SIG-M5 (cell line): ENCODE measurements at regions not wholly inside any gene's neighbourhood (a gene's known extent, or its start where the extent isn't known, plus 50 kb on each side); places are given as distances from the start of the nearest gene placed in this dataset.
"Not testable (repeated sequence)": the region's sequence is repeated elsewhere in the genome, so short reads cannot be mapped to it uniquely, and the experiment has no call there.

ENCODE experiments used
- DNase-seq: peaks from one replicate; lab custom pipeline; 2025; lab: John Stamatoyannopoulos, UW

DNA sequence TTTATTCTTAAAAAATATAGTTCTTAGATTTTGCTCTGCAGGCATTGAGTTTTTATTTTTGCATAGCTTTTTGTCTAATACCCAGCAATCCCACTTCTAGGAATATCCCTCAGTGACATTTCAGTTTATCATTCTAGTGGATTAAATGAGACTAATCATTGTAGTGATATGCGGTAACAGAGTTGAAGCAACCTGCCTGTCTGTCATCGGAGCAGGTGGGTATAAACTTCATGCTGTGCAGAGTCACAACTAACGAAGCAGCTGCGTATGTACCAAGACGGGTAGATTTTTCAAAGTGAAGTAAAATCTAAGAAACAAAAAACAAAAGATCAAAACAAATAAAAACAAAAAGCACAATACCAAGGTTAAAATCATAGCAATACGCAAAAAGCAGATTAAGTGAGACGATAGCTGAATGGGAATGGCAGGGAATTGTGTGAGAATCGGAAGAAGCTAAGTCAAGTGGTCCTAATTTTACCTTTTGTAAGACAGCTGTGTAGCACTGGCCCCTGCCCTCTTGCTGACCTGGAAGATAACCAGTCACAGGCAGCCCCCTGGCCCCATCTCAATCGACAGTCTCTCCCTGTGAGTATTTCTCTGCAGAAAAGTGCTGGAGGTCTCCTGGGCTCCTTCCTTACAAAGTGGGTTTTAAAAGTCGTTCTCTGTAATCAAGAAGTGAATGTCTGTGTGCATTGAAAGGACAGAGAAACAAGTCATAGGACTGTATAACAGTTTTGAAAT, 169.2 kb downstream of the OR2B2 start:
- DNase-seq = no peak

DNA sequence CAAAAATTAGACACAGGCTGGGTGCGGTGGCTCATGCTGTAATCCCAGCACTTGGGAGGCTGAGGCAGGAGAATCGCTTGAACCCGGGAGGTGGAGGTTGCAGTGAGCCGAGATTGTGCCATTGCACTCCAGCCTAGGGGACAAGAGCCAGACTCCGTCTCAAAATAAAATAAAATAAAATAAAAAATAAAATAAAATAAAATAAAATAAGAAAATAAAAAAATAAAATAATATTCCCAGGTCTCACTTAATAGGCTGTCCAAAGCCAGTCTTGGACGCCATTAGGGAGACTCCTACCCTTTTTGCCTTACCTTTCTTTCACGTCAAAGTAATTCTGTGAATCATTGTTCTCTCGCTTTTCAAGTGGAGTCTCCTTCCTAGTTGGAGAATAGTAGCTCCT, 172.3 kb downstream of the OR2B2 start:
- DNase-seq = not testable (repeated sequence)

DNA sequence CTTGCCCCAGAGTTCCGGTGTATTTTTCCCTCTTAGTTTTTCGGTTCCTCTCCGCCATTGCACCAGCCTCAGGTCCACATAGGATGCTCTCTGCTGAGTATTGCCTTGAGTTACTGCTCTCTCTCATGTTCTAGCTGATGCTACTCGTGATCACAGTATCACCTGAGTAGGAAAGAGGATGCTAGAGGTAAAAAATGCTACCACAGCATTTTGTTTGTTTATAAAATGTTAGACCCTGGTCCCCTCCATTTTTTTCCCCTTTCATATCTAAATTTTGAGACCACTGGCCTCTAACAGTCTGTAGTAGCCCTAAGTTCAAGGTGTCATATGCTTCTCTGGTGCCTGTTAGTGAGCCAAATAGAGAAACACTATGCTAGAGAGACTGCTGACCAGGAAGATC, 175.5 kb downstream of the OR2B2 start:
- no peak for DNase-seq

DNA sequence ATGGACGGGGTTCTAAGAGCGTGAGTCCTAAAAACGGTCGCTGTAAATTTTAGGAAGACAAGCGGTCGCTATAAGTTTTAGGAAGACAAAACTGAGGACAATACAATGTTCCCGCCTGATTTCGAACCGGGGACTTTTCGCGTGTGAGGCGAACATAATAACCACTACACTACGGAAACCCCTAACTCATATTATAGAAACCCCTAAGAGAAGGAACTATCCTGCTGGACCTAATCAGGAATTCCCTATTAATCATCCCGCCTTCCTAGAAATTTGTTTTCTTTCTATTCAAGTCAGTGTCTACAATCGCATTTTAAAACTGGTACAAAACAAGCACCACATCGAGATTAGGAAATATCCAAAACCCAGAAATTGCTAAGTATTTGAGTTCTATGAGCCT, 183.8 kb downstream of the OR2B2 start:
- no peak for DNase-seq

DNA sequence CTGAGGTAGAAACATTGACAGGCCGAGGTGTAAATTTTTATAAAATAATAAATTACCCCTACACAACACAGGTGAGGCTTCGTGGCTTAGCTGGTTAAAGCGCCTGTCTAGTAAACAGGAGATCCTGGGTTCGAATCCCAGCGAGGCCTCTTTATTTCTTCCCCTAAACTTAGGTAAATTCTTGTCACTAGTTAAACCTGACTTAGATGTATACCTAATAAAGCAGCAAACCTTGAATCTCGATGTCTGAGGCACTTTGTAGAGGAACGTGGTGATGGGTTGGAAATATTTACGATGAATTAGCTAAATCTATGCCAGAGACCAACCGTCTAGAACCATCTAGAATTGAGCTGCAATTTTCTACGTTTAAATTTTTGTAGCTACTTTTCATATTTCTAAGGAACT, 185.6 kb downstream of the OR2B2 start:
- no peak for DNase-seq

DNA sequence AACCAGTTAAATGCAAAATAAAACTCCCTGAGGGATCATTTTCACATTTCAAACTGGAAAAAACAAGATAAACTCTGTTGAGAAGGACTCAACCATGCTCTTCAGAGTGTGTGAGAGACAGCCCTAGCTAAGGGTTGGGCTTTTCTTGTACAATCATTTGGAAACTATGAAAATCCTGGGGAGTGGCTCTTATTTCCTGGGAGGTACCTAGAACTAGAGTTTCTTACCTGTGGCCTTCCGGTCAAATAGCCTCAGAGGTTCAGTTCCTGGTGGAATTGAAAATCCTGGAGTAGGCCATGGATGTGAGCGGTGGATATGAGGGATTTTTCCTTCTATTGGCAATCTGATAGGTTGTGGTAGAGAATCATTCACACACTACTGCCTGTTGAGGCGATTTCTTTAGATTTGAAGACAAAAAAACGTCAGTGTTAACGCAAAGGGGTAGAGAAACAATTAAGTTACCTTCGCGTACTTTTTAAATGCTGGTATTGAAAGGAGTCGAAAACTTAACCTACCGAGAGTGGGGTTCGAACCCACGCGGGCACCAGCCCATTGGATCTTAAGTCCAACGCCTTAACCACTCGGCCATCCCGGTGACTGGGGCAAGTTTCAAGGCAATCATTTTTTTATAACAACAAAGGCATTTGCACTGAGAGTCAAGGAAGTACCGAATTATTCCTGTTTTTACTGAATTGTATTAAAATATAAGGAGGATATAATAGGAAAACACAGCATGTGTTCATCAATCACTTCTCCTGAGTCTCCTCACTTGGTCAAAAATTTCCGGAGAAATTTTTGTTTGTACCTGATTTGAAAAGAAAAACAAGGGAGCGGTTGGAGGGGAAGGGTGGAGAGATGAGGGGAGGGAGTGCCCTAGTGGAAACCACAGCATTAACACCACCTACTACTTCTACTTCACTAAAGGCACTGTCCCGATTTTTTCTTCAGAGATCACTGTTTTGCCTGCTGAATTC, 191.3 kb downstream of the OR2B2 start:
- DNase-seq = no peak

DNA sequence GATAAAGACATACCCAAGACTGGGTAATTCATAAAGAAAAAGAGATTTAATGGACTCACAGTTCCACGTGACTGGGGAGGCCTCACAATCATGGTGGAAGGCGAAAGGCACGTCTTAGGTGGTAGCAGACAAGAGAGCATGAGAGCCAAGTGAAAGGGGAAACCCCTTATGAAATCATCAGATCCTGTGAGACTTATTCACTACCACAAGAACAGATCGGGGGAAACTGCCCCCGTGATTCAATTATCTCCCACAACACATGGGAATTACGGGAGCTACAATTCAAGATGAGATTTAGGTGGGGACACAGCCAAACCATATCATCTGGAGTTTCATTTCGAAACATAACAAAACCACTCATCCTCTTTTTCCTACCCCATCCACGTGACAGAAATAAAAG, 193.2 kb downstream of the OR2B2 start:
- DNase-seq = not testable (repeated sequence)

DNA sequence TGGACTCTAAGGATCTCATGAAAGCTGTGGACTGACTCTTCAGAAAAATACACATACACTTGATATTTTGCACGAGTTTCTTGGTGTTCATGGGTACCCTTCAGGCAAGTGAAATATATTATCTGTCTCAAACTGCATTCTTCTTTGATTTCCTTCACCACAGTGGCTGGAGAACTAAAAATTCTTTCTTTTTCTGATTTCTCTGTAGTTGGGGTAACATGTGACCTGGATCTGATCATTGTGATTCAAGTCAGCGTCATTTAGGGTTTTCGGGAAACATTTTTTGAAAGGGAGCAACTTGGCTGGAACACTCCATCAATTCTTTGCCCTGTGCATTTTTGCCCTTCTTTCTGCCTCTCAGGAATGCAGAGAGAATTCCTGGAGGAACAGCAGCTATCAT, 205.8 kb downstream of the OR2B2 start:
- DNase-seq = no peak

DNA sequence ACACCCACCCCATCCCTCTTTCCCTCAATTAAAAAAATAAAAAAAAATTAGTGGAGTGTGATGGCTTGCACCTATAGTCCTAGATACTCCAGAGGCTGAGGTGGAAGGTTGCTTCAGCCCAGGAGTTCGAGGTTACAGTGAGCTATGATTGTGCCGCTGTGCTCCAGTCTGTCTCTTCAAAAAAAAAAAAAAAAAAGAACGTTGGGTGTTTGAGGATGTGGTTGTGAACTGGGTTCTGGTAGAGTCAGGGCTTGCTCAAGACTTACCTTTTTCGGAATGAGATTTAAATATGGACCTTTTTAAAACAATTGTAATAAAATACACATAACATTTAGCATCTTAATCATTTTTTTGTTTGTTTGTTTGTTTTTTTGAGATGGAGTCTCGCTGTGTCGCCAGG, 211.9 kb downstream of the OR2B2 start:
- DNase-seq = no peak

DNA sequence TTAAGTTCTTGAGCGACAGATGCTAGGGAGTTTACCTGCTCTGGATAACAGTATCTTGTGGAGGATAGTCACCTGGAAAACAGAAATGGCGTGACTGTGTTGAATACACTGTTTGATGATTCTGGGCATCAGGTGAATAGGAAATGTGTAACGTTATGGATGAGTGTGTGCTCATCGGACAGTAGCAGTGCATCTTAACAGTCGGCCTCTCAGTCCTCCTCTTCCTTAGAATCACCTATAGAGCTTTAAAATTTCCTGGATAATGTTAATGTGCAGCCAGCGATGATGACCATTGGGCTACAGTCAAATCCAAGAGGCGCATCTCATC, 217.7 kb downstream of the OR2B2 start:
- DNase-seq = no peak

DNA sequence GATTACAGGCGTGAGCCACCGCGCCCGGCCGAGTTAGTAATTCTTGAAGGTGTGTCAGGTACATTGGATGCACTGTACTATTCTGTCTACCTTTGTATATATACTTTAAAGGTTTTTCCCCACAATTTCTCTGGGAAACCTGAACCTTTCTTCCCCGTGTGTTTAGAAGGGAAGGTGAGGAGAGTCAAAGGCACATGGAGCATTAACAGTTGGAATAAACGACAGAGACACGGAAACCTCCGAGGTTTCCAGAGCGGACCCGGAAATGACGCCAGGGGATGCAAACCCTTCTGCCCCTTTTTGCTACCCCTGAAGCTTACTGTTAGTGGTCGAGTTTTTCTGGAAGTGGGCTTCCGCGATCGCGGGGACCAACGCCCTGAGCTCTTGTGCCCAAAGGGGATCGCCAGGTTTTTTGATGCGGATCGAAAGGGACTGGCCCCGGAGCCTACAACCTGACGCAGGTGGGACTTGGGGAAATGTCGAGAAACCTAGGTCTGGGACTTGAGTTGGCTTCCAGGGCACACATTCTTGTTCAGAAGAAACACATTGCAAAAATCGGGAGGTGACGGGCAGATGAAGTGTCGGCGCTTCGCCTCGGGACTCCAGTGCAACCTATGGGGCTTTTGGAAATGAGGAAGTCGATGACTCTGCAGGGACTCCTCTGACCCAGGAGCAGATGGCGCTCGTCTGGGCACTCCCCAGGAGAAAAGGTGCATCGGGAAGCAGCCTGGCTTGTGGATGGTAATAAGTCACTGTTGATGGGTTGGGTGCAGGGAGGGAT, 218.2 kb downstream of the OR2B2 start:
- DNase-seq = no peak

DNA sequence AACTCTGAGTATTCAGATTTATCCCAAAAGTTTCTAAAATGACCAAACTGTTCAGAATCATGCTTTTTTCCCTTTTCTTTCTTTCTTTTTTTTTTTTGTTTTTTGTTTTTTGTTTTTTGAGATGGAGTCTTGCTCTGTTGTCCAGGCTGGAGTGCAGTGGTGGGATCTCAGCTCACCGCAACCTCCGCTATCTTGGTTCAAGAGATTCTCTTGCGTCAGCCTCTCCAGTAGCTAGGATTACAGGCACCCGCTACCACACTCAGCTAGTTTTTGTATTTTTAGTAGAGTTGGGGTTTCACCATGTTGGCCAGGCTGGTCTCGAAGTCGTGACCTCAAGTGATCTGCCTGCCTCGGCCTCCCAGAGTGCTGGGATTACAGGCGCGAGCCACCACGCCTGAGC, 219.2 kb upstream of the ZNF184 start:
- not testable (repeated sequence) for DNase-seq

DNA sequence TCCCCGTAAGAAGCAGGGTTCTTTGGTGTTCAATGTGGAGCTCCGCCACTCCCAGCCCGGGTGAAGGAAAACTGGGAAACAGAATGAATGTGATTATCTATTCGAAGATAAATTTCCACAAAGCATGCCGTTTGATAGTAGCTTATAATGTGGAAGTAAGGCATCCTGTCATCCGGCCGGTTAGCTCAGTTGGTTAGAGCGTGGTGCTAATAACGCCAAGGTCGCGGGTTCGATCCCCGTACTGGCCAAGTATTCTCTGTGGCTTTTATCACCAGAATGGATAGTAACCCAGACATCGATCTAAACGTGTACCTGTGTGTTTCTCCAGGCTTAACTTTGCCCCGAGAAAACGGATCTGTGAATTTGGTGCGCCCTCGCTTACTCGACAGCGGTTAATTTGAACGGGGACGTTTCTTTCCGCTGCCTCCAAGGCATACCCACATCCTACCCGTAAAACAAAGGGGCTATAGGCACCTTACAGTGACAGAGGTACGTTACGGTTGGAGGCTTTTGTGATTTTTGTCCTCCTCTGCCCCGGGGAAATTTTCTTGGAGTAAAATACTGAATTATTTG, 215.2 kb upstream of the ZNF184 start:
- DNase-seq = peak; percentile 58

DNA sequence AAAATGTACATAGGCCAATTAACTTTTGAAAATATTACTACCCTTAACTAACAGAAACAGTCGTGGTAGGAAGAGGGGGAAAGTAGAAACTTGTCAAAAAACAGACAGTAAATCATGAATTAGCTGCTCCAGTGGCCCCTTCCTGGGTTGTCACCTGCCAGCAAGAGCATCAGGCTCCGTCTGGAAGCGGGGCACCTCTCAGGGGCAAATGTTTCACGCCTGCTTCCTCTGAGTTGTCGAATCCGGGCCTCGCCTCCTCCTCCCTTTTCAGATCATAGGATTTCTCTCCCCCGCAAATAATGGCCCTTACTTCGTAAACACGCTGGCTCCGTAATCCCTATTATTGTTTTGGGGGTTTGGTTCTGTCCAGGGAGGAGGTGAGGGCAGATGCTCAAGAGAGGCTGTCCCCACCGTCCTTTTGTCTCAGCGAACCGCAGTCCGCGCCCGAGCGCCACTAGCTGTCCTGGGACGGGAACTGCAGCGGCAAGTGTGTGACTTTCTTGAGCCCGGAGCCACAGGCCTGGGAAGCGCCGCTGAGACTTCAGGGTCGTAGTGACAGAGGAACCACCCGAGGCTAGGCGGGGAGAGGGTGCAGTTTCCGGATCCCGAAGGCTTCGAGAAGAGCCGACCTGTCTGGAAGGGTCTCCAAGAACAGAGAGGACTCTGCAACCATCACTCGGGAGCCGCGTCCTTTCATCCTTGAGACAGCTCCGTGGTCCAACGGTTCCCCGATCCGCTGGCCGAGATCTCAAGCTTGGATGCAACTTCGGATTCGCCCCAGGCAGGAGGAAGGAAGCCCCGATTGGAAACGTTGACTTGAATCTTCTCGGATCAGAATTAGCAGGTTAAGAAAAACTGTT, 214.5 kb upstream of the ZNF184 start:
- DNase-seq = peak; percentile 53

DNA sequence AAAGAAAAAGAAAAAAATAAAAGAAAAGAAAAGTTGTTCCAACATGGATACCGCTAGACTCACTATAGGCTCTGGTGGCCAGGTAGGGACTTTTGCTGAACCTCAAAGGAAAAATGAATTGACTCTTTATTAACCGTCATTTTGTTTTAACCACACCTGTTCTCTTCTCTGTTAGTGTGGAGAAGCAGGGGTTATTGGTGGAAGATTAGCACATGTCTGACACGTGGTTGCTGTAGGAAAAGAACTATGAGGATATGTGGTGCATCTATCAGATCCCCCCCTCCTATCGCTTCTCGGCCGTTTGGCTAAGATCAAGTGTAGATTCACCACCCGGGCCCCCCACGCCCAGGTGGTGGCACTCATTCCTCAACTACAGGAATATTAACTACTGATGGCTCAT, 212.4 kb upstream of the ZNF184 start:
- DNase-seq = no peak

DNA sequence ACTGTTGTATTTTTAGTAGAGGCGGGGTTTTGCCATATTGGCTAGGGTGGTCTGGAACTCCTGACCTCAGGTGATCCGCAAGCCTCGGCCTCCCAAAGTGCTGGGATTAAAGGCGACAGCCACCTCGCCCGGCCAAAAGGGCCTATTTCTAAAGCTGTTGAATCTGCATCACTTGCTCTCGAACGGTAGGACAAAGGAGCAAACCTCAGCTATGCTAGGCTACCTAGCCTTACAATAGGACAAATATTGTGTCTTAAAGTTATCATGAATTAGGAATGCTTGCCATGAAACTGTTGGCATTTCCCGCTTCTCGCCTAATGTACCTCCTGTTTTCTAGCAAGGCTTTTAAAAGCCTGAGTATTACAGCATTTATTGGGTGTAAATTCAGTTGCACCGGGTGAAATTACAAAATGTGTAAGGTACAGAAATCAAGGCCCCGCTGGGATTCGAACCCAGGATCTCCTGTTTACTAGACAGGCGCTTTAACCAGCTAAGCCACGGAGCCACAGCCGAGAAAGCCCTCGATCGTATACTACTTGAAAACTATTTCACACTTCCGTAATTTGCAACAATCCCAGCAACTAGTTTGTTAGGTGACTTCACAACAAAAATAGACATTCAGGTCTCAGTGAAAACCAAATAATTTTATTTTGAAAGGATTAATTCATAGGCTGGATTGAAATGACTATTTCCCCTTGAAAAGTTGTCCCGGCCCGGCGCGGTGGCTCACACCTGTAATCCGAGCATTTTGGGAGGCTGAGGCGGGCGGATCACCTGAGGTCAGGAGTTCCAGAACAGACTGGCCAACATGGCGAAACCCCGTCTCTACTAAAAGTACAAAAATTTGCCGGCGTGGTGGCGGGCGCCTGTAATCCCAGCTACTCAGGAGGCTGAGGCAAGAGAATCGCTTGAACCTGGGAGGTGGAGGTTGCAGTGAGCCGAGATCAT, 211.6 kb upstream of the ZNF184 start:
- DNase-seq = no peak

DNA sequence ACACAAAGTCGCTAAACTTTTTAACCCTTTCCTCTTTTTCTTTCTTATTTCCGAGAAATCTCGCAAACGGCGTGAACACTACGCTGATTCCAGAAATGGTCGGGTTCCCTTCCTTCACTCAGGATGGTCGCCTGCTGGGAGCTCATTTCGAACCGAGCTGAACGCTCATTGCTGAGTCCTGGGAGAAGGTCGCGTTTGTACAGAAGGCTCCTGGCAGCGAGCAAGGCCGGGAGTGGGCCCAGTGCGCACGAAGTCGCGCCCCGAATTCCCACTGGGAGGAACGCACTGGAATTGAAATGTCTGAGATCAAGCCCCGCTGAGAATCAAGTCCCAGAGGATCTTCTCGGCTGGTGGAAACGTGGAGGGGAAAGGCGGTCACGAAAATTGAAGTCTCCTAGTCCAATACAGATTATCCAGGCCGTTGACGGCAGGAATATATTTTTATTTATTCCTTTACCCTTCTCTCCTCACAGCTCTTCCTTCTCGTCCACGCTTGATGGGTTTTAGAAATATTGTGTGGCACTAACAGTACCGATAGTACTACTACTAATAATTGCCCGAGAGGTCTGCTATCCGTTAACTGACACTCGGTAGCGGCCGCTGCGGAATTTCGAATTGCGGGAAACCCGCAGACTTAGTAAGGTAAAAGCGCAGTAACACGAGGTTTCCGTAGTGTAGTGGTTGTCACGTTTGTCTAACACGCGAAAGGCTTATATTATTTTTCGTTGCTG, 207.2 kb upstream of the ZNF184 start:
- DNase-seq = no peak

DNA sequence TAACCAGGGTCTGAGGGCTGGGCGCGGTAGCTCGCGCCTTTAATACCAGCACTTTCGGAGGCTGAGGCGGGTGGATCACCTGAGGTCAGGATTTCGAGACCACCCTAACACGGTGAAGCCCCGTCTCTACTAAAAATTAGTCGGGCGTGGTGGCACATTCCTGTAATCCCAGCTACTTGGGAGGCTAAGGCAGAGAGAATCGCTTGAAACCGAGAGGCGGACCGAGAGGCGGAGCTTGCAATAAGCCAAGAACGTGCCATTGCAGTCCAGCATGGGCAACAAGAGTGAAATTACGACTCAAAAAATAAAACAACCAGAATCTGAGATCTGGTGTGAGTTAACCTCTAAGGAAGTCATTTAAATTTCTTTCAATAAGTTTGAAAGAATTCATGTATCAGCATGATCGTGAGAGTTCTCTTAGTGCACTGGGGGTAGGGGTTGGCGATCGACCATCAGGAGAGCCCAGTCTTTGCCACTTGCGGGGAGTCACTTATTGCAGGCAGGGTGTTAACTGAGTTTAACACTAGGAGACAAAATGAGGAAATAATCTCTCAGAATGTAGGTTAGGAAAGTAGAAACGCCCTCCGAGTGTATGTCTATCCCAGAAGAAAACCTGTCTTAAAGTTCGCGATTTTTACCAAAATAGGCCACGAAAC, 206.5 kb upstream of the ZNF184 start:
- no peak for DNase-seq

DNA sequence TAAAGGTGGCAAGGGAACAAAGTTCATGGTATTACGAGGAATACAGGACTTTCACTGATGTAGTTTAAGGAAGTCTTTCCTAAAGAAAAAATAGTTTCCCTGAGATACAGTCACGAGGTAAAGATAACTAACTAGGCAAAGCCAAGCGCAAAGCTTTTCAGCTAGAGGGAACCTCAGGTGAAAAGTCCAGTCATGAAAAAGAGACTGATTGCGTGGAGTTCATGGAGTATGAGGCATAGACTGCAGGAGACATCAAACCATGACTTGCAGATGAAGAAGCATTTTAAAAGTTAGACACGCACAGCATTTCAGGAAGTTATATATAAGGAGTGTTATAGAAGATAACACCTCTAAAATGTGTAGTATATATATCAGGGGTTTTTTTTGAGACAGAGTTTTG, 205.6 kb upstream of the ZNF184 start:
- DNase-seq = no peak
